Stimulated activated CD4-positive, alpha-beta T cell treated with anti-CD3 and anti-CD28 coated beads, Interleukin-12 subunit alpha, Interleukin-12 subunit beta, amount 100 ng/mL, for 48 hours (primary cell): ENCODE measurements at regions not wholly inside any gene's neighbourhood (a gene's known extent, or its start where the extent isn't known, plus 50 kb on each side); places are given as distances from the start of the nearest gene placed in this dataset.

Experiments
- DNase-seq, 3 donors: peaks; one replicate each; pipeline ENCODE4 v3.0.0-alpha.2; 2020; ENCODE audit warnings: low read depth in 2 of 3, low spot score in 1 of 3

DNA sequence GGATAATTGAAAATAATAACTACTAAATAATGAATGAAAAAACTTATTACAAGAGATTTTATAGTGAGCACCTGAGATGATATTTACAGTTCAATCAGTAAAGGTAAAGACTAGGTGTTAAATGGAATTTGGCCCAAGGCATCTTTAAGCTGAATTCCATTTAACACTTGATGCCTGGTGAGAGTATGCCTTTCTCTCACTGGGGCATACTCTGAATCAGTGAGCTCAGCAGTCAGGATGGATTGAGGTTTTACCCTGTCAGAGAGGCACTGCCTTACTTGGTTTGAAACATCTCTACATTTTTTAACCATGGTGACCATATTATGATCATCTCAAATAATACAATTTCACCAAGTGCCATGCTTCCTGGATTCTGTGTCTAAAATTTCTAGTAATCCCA, 1416.3 kb downstream of the MAT2B start:
- no peak for DNase-seq

DNA sequence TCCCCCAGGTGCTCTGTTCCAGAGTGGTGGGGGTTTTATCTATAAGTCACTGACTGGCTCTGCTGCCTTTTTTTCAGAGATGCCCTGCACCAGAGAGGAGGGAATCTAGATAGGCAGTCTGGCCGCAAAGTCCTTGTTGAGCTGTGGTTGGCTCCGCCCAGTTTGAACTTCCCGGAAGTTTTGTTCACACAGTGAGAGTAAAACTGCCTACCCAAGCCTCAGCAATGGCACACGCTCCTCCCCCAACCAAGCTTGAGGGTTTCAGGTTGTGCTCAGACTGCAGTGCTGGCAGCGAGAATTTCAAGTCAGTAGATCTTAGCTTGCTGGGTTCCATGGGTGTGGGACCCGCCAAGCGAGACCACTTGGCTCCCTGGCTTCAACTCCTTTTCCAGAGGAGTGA, 1428.6 kb downstream of the MAT2B start:
- no peak for DNase-seq

DNA sequence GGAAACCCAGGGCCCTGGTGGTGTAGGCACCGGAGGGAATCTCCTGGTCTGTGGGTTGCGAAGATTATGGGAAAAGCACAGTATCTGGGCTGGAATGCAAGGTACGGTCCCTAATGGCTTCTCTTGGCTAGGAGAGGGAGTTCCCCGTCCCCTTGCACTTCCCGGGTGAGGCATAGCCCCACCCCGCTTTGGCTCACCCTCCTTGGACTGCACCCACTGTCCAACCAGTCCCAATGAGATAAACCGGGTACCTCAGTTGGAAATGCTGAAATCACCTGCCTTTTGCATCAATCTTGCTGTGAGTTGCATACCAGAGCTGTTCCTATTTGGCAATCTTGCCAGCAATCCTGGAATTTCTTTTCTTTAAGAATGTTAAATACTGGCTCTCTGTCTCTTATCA, 1429.1 kb downstream of the MAT2B start:
- no peak for DNase-seq

DNA sequence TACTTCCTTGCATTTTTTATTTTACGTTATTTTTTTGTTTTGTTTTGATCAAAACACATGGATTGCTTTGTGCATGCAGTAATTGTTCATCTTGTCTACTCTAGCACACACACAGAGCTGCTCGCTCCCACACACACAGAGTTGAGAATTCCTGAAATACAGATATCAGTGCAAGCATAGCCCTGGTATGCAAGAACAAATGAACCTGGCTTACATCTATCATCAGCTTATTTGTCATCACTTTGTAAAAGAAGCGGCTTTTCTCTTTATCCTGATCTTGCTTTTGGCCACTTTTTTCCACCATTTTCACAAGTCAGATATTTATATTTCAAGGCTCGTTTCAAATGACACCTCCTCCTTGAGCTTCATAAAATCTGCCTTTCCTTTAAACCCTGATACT, 1435.7 kb downstream of the MAT2B start:
- DNase-seq, result no peak

DNA sequence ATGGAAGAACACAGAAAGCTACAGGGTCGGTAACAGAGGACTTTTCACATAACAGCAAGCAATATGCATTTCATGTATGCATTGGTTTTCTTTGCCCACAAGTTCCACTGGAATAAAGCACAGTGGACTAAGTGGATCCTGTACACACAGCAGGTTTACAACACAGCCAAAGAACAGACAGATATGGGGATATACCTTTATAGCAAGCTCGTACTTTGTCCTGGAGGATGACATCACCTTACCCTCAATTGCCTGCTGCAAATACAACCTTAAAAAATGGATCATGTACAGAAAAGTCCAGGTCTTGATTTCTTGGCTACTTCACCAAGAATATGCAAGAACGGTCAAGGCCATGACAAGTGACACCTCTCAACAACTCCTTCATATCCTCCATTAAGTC, 1445.5 kb downstream of the MAT2B start:
- no peak for DNase-seq

DNA sequence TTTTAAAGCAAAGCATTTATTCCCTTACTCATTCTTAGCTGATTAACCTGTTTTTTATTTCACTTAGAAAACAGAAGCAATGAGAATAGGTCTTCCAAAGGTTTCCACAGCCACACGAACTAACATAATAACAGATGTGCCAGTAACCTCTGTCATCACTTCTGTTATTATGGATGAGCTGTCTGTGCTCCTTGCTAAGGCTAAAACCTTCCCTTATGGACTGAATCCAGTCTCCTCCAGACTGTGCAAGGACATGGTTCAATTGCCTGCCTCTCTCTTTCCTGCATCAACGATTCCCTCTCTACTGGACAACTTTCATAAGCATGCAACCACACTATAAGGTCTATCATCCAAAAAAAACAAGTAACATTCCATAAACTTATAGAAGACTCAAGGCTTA, 1446.2 kb downstream of the MAT2B start:
- no peak for DNase-seq

DNA sequence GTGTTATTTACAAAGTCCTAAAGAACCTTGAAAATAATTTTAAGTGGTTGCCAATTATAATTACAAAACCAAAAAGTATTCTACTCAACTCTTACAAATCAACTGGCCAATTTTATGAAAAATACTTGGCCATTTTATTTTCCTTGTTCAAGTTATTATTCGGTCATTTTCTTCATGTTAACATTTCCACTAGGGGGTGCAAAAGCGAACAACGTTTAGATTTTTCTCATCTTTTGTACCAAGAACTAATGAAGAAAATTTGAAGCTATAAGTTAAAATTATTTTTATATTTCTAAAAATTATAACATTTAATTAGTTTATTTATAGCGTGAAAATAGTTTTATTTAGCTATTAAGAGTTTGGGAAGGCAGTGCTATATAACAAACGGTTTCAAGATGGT, 1453.3 kb downstream of the MAT2B start:
- DNase-seq, result no peak

DNA sequence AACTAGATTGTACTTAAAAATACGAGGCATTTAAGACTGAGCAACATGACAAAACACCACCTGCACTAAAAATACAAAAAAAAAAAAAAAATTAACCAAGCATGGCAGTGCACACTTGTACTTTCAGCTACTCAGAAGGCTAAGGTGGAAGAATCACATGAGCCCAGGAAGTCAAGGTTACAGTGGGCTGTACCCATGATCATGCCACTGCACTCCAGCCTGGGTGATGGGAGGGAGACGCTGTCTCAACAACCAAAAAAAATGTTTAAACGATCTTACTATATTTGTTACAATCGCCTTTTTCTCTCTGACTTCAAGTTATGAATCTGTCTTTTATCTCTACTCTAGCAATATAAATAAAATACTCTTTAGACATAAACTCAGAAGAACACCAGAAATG, 1454.3 kb downstream of the MAT2B start:
- no peak for DNase-seq

DNA sequence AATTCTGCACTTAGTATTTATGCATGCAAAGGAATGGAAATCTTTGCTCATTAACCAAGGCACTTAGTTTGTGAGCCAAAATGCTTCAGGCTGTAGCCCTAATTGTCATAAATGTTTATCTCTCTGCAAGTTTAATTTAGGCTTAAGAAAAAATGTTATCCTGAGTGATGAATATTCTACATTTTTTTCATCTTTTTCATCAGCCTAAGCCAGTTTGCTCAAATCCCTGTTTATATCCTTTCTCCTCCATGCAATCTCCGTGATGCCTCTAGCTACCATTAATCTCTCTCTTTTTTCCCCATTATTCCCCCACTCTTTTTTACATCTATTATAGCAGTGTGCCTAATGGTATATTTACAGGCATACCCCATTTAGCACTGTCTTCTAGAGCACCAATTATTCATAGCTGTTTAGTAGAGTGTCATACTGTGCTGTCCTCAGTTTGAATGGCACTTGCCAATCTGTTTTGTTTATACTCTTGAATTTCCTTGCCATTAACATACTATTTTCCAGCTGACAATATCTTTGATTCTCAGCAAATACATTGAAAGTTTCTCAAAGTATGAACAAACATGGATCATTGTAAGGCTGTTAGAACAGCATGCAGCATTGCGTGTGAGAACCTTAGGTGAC, 1457.0 kb downstream of the MAT2B start:
- no peak for DNase-seq

DNA sequence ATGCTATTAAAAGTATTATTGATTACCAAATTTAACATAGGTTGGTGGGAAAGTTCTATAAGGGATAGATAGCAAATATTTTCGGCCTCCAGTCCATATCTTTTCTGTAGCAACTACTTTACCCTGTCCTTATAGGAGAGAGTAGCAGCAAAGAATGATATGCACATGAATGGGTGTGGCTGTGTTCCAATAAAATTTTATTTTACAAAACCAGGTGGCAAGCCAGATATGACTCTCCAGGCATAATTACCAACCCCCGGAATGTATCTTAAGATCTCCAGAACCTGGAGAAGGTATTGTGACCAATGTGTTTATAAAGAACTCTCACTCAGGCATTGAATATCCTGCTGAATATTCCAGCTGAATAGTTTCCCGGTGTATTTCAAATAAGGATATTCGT, 1461.2 kb downstream of the MAT2B start:
- no peak for DNase-seq

DNA sequence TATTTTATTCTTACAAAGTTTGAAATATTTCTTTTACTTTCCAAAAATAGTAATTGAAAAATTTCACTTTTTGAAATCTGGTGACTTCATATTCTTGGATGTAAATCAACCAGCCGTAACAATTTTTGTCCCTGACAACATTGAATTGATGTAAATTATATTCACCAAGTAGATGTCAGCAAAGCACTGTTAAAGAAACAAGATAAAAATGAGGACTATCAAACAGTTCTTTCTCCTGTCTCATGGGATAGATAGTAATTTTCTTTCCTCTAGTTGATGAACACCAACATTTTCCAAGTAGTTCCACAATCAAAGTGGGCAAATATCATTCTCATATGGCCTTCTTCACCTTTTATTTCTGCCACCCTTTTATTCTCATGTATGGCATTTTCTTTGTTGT, 1461.9 kb downstream of the MAT2B start:
- no peak for DNase-seq

DNA sequence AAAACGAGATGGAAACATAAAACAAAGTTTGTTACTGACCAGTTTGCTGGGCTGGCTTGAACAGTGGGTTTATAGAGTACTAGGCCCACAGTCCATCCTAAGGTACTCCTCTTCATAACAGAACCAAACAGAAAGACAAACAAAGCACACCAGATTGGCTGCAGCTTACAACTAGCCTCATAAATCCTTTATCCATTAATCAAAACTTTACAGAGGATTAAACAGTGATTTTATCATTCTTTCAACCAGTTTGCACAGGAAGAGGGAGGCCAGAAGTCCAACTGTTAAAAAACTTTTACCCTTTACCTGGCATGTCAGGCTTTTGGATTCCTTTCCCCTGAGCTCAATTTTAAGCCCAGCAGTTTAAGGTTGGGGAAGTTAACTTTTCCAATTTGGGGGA, 1467.6 kb downstream of the MAT2B start:
- no peak for DNase-seq

DNA sequence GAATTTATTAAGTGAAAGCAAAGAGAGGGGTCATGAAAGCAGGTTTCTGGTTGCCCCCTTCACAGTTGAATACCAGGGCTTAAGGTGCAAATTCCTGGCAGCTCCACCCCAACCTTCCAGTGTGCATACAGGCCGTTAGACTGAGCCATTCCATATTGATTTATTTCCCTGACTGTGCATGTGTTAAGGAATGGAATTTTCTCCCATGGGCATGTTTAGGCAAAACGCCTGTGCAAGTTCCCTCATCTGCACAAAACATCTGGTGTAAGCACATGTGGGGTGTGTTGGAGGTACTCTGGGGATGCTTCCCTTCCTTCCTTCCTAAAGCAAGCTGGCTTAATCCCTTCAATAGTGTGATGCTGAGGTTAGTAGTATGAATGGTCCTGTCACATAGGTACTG, 1470.6 kb downstream of the MAT2B start:
- no peak for DNase-seq

DNA sequence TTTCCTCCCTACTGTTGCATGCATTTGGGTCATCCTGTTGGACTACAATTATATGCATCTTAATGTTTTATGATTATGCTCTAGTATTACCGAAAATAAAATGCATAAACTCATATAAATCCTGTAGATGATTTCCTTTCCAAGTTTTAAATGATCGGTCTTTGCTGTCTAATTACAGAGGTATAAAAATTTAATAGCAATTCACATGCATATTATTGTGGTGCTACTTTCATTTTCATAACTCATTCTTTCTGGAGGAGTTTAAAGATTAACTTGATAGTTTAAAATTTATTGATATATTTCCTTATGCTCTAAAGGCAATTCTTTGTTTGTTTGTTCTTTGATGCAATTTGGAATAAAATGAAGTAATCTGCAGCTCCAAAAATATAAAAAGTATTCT, 1475.1 kb downstream of the MAT2B start:
- no peak for DNase-seq

DNA sequence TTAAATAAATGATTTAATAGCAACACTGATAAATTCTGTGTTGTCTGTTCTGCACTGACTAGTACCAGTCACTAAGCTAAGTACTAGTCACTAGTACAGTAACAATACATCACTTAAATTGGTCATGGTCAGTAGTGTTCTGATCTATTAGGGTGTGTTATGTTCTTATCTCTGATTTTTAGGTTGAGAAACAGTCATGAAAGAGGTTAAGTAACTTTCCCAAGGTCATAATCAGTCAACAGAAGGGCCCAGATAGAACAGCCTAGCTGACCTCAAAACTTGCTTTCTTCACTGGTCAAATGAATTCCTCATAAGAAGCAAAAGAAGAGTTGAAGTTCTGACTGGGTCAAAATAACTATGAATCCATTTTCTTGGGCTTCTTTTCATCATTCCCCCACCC, 1492.7 kb downstream of the MAT2B start:
- DNase-seq, result no peak

DNA sequence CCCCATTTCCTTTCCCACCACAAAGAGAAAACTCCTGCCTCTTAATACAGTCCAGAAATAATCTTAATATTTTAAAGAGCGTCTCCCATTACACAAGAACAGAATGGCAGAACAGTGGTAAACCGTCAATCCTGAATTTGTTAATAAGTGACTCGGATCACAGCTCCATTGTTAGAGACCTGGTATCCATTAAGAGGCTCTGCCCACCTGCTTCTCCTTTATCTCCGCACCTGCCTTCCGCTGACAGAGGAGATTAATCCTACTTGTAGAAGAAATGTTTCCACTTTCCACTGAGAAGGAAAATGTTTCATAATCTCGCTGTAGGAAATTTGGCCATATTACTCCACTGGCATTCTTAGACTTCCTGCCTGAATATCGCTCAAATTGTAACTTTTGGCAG, 1493.2 kb downstream of the MAT2B start:
- no peak for DNase-seq

DNA sequence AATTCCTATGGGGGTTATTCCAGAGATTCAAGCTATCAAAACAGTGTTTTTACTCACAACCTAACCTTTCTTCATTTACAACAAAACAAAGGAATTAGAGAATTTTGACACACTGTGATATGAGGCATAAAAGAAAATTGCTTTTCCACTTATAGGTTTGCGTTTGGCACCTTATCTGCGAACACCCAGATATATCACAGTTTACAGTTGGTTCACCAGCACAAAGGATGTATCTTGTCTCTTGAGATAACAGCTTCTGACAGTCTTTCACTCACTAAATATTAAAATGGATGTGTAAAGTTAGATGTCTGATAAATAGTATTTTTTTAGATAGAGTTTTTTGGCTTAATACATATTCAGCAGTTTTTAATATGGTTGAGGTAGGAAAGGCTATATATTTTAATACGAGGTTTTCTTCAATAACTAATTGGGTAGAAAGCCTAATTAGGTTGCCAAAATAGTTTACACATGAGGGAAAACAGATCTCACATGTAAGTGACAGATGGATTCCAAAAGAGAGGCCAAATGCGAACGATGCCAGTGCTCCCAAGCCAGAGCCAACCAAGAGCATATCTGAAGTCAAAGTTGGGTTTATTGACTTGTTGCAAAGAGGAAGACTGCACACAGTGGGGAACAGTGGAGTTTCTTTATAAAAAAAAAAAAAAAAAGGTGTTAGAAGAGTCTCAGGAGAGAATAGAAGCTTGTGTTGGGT, 1495.2 kb downstream of the MAT2B start:
- DNase-seq, result no peak

DNA sequence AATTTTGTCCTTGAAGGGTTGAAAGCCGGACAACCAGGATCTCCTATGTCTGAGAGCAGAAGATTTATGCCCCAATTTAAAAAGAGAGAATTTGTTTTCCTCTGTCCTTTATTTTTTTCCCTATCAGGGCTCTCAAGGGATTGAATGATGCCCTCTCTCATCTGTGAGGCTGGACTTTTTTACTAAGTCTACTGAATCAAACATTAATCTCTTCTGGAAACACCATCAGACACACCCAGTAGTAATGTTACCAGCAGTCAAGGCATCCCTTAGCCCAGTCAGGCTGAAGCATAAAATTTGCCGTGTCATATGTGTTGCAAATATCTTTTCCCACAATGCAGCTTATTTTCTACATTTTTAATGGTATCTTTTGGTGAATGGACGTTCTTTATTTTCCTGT, 1497.9 kb downstream of the MAT2B start:
- no peak for DNase-seq

DNA sequence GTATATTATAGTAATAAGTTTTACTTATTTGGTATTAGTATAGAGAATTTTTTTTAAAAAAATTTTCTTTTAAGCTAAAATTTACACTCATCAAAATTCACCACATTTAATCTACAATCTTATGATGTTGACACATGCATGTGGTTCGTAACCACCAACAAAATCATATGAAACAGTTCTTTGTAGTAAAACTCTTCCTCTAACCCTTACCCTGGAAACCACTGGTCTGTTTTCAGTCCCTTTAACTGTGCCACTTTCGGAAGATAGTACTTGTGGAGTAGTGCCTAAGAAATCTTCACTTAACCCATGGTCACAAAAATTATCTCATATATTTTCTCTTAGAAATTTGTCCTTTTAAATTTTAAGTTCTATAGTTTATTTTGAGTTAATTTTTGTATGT, 1498.8 kb downstream of the MAT2B start:
- DNase-seq, result no peak

DNA sequence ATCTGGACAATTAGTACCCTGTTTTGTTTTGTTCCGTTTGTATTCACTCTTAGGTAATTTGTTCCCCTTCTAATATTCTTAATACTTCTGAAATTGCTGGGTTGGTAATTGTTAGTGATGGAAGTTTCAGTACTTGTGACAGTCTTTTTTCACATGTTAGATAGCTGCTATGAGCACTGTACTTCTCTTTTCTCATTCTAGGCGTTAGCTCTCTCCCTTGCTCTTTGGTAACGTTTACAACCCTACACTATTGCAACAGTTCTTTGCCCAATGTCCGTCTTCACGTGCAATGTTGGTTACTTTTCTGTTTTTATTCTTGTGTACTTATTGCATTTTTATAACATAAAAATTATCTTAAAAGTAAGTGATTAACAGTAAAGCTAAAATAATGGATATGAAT, 1509.0 kb downstream of the MAT2B start:
- DNase-seq, result no peak

DNA sequence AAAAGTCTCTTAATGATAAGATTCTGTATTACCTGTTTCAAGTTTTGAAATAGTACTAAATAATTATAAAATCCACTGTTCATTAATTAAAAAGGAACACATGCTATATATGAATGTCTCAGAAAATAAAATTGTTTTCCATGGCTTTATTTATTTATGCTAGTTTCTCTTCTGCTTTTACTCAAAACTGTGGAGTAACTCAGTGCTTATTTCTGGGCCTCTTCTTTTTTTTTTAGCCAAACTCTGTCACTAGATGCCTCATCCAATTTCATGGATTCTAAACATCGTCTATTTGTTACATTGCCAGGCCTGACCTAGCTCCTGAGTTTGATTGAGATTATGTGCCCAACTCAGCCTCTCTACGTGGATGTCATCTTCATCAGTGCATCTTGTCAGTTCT, 1509.7 kb downstream of the MAT2B start:
- DNase-seq, result no peak

DNA sequence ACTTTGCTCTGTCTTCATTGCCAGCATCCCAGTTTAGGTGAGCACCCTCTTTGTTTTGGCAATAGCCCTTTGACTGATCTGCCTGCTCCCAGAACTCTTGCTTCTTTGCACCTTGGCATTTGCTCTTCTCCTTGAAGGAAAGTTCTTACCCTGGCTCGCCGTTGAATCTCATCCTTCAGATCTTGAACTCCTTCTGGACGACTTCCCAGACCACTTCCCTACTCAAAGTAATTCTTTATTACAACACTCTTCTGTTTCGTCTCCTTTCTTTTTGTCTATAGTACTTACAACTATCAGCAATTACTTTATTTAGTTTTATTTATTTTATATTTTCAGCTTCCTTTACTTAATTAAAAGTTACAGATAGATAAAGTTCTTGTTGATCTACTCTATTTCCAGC, 1510.1 kb downstream of the MAT2B start:
- no peak for DNase-seq

DNA sequence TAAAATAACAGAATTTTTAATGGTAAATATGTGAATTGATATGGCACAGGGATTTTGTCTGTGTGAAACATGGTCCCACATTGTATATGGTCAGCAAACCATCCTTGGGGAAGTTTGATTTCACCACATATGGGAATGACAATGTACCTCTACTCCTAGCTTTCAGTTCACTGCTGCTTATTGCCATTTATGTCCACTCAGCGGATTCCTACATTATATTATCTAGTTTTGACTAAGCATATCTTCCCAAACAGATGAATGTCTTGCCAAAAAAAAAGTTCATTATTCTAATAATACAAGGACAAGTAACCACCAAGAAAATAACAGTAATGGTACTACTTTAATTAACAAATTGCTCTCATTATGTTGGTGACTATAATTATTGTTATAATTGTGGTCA, 1521.6 kb downstream of the MAT2B start:
- no peak for DNase-seq
